BLaER1 (cell line): ENCODE measurements at regions not wholly inside any gene's neighbourhood (a gene's known extent, or its start where the extent isn't known, plus 50 kb on each side); places are given as distances from the start of the nearest gene placed in this dataset.
A peak's percentile ranks its signal among the peaks of the same experiment; 100 is the strongest.

ENCODE experiments used
- H3K27ac ChIP-seq: shearing (Covaris generic); formaldehyde crosslinking; 2 replicates; pipeline ENCODE4 v1.8.1; 2022
- H3K27me3 ChIP-seq: shearing (Covaris generic); formaldehyde crosslinking; 2 replicates; pipeline ENCODE4 v1.8.1; 2022
- H3K36me3 ChIP-seq: shearing (Covaris generic); formaldehyde crosslinking; 2 replicates; pipeline ENCODE4 v1.8.1; 2022
- H3K4me1 ChIP-seq: shearing (Covaris generic); formaldehyde crosslinking; 2 replicates; pipeline ENCODE4 v1.8.1; 2022
- H3K4me2 ChIP-seq: shearing (Covaris generic); formaldehyde crosslinking; 2 replicates; pipeline ENCODE4 v1.8.1; 2022
- H3K4me3 ChIP-seq: shearing (Covaris generic); formaldehyde crosslinking; 2 replicates; pipeline ENCODE4 v1.8.1; 2022
- H3K9ac ChIP-seq: shearing (Covaris generic); formaldehyde crosslinking; 2 replicates; pipeline ENCODE4 v1.8.1; 2022
- H3K9me3 ChIP-seq: shearing (Covaris generic); formaldehyde crosslinking; 2 replicates; pipeline ENCODE4 v1.8.1; 2022
- H4K20me1 ChIP-seq: shearing (Covaris generic); formaldehyde crosslinking; 2 replicates; pipeline ENCODE4 v1.8.1; 2022
- Cebpa-rat ChIP-seq: shearing (Covaris generic); IDR thresholded peaks from 2 replicates; pipeline ENCODE4 v1.8.1; 2022

DNA sequence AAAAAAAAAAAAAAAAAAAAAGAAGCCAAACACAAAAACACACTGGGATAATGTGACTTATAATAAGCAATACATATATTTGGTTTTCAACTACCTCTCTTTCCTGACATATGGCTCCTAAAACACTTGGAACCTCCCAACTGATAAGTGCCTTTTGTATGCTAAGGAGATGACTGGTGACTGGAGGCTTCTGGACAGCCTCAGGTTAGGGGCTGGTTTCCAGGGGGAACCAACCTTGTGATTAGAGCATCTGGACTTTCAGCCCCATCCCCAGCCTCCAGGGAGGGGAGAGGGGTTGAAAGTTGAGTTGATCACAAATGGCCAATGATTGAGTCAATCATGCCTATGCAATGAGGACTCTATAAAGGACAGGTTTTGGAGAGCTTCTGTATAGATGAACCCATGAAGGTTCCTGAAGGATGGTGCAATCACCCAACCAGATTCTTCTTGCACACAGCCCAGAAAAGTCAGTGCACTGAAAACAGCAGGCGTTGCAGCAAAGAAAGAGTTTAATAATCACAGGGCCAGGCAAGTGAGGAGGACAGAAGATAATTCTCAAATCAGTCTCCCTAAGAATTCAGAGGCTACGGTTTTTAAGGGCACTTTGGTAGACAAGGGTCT, 276.7 kb downstream of the AUH start:
- TF ChIP-seq Cebpa-rat: no peak
- H3K4me2 ChIP-seq: no peak overlapping the region
- peaks cover 5% of the 10 kb centered on the region; the same call in 1 of the 2 replicates for H3K4me1 ChIP-seq
- H3K9ac ChIP-seq: no peak overlapping the region
- no peaks in the 10 kb centered on the region for H4K20me1 ChIP-seq
- no peak overlapping the region for H3K4me3 ChIP-seq
- H3K36me3 ChIP-seq: no peaks in the 10 kb centered on the region
- peaks cover 12% of the 10 kb centered on the region; the same call in 1 of the 2 replicates for H3K9me3 ChIP-seq
- no peak overlapping the region for H3K27ac ChIP-seq
- H3K27me3 ChIP-seq: no peaks in the 10 kb centered on the region

DNA sequence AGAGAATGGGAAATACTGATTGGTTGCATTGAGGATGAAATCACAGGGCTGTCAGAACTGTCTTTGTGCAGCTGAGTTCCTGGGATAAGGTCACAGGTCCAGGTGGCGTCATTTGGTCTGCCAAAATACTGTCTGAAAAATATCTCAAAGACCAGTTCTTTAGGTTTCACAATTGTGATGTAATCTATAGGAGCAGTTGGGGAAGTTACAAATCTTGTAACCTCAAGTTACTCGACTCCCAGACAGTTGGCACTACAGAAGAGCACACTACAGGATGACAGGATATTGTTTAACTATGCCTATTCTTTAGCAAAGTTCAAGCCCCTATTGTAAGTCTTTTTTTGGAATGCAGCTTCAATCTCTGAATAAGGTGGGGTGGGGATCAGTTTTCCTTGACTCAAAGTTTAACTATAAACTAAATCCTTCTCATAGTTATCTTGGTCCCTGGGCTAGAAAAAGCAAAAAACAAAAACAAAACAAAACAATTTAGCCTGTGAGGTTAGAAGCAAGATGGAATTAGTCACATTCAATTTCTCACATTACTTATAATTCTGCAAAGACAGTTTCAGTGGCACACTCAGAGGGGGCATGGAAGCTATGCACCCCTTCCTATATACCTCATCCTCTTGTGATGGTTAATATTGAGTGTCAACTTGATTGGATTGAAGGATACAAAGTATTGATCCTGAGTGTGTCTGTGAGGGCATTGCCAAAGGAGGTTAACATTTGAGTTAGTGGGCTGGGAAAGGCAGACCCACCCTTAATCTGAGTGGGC, 276.0 kb downstream of the AUH start:
- TF ChIP-seq Cebpa-rat: no peak
- H3K9ac ChIP-seq: no peak overlapping the region

DNA sequence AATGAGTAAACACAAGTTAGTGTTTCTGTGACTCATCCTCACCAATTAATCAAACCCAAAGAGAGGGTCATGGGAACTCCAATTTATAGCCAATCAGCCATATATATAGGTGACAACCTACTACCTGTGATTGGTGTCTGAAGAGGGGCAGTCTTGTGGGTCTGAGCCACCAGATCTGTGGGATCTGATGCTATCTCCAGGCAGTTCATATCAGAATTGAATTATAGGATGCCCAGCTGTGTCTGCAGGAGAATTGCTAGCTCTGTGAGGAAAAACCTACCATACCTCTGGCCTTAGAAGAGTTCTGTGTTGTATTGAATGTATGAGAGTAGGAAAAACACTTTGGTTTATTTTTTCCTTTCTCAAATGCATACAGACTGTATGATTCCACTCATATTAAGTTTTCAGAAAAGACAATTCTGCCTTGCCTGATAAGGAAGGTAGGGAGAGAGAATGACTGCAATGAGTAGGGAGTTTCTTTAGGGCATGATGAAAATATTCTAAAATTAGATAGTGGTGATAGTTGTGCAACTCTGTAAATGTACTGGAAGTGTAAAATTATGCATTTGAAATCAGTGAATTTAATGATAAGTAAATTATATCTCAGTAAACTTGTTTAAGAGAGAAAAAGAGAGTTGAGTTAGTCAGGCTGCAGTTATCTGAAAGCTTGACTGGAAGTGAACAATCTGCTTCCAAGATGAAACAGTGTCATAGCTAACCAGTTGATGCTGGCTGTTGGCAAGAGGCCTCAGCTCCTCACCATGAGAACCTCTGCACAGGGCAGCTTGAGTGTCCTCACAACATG, 274.9 kb downstream of the AUH start:
- no peak overlapping the region for H3K9ac ChIP-seq
- H3K27ac ChIP-seq: no peak overlapping the region
- no peaks in the 10 kb centered on the region for H3K36me3 ChIP-seq
- no peak overlapping the region for H3K4me3 ChIP-seq
- peaks cover 12% of the 10 kb centered on the region; the same call in 1 of the 2 replicates for H3K9me3 ChIP-seq
- no peaks in the 10 kb centered on the region for H3K27me3 ChIP-seq
- no peak overlapping the region for H3K4me2 ChIP-seq
- no peak for TF ChIP-seq Cebpa-rat
- peaks cover 14% of the 10 kb centered on the region; the same call in 1 of the 2 replicates for H3K4me1 ChIP-seq
- no peaks in the 10 kb centered on the region for H4K20me1 ChIP-seq

More for the DNA sequence above, 276.0 kb downstream of the AUH start:
- Histone ChIP-seq H3K4me1 (peaks cover 12% of the 10 kb centered on the region; the same call in 1 of the 2 replicates), H3K27ac (no peak overlapping the region), H3K27me3 (no peaks in the 10 kb centered on the region), H3K4me2 (no peak overlapping the region), H3K4me3 (no peak overlapping the region), H3K36me3 (no peaks in the 10 kb centered on the region), H4K20me1 (no peaks in the 10 kb centered on the region), H3K9me3 (peaks cover 12% of the 10 kb centered on the region; the same call in 1 of the 2 replicates)

DNA sequence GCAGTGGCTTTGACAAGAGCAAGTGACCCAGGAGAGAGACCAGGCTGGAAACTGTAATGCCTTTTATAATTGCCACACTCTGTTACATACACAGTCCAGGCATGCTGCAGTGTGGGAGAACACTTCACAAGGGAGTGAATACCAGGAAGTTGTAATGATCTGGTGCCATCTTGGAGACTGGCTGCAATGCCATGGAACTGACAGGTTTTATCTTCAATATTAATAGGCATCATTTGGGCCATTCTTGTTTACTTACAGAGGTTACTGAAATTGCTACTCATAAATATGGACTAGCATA, 274.3 kb downstream of the AUH start:
- no peak overlapping the region for H3K27ac ChIP-seq
- H3K4me3 ChIP-seq: no peak overlapping the region
- H3K4me1 ChIP-seq: peaks cover 16% of the 10 kb centered on the region
- H3K9me3 ChIP-seq: peaks cover 9% of the 10 kb centered on the region; the same call in 1 of the 2 replicates
- TF ChIP-seq Cebpa-rat: no peak
- H4K20me1 ChIP-seq: no peaks in the 10 kb centered on the region
- no peak overlapping the region for H3K9ac ChIP-seq
- H3K4me2 ChIP-seq: no peak overlapping the region
- no peaks in the 10 kb centered on the region for H3K36me3 ChIP-seq
- H3K27me3 ChIP-seq: no peaks in the 10 kb centered on the region

DNA sequence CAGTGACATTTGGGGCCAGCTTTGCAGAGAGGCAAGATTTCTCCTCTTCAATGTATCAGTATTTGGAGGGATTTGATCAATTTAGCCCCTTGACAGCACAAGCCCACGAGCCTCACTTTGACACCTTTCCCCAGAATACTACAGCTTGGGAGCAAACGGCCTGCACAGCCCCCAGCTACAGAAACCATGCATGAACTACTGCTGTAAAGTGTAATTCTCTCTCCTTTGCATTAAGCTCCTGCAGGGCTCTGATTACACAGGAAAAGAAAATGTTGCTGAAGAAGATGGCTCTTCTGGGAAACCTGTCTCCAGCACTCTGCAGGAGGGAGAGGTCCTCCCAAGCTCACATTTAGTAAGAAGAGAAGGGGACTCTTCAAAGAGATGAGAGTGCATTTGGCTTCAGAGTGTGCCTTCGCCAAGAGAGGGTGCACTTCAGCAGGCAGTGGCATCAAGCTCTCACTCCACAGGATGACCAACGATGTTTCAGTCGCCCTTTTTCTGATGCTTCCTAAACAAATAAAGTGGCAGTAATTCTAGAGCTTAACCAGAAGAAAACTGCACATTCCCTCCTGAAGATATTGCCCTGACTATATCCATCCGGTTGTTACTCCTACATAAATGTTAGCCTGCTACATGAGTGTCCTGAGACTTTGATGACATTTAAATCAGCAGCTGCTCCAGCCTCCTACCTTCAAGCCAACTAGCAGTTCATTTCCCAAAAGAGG, 272.2 kb downstream of the AUH start:
- H3K9ac ChIP-seq: peak overlapping the region; percentile 30; the same call in 1 of the 2 replicates
- peaks cover 8% of the 10 kb centered on the region; the same call in 1 of the 2 replicates for H3K36me3 ChIP-seq
- H3K4me3 ChIP-seq: no peak overlapping the region
- peak overlapping the region; percentile 11; the same call in 1 of the 2 replicates for H3K4me2 ChIP-seq
- H4K20me1 ChIP-seq: no peaks in the 10 kb centered on the region
- H3K4me1 ChIP-seq: peaks cover 27% of the 10 kb centered on the region
- H3K27me3 ChIP-seq: no peaks in the 10 kb centered on the region
- TF ChIP-seq Cebpa-rat: no peak
- peaks cover 15% of the 10 kb centered on the region for H3K9me3 ChIP-seq
- H3K27ac ChIP-seq: no peak overlapping the region

DNA sequence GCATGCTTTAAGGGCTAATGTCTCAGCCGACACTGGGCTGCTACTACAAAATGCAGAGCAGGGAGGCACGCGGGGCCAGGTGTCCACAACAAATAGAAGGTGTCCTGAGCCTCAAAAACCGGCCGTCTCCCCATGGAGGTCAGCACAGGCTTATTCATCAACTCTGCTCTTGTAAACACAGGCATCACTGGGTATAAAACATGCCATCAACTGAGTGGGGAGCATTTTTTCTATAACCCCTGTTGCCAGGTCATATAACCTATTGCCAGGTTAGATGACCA, 271.6 kb downstream of the AUH start:
- peaks cover 17% of the 10 kb centered on the region for H3K9me3 ChIP-seq
- TF ChIP-seq Cebpa-rat: no peak
- peak overlapping the region; percentile 11; the same call in 1 of the 2 replicates for H3K4me2 ChIP-seq
- peaks cover 8% of the 10 kb centered on the region; the same call in 1 of the 2 replicates for H3K36me3 ChIP-seq
- H4K20me1 ChIP-seq: no peaks in the 10 kb centered on the region
- no peak overlapping the region for H3K4me3 ChIP-seq
- H3K9ac ChIP-seq: peak overlapping the region; percentile 30; the same call in 1 of the 2 replicates
- peaks cover 27% of the 10 kb centered on the region for H3K4me1 ChIP-seq
- H3K27ac ChIP-seq: no peak overlapping the region
- no peaks in the 10 kb centered on the region for H3K27me3 ChIP-seq

DNA sequence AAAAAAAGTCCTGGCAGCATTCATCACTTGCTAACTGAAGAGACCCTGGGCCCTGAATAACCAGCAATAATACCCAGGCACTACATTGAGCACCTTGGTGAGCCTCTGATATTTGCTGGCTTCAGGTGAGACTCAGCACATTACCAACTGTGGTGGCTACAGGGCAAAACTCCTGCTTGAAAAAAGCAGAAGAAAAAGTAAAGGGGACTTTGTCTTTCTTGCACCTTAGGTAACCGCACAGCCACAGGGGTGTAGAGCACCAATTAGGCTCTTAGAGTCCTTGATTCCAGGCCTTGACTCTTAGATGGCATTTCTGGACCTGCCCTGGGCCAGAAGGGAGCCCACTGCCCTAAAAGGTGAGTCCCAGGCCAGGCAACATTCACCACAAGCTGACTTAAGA, 269.5 kb downstream of the AUH start:
- H3K36me3 ChIP-seq: peaks cover 19% of the 10 kb centered on the region
- no peak for TF ChIP-seq Cebpa-rat
- no peak overlapping the region for H3K4me2 ChIP-seq
- no peaks in the 10 kb centered on the region for H4K20me1 ChIP-seq
- H3K9me3 ChIP-seq: peaks cover 39% of the 10 kb centered on the region
- peak overlapping the region; percentile 24; the same call in 1 of the 2 replicates for H3K27ac ChIP-seq
- peaks cover 29% of the 10 kb centered on the region for H3K4me1 ChIP-seq
- H3K9ac ChIP-seq: no peak overlapping the region
- H3K27me3 ChIP-seq: no peaks in the 10 kb centered on the region
- H3K4me3 ChIP-seq: no peak overlapping the region

DNA sequence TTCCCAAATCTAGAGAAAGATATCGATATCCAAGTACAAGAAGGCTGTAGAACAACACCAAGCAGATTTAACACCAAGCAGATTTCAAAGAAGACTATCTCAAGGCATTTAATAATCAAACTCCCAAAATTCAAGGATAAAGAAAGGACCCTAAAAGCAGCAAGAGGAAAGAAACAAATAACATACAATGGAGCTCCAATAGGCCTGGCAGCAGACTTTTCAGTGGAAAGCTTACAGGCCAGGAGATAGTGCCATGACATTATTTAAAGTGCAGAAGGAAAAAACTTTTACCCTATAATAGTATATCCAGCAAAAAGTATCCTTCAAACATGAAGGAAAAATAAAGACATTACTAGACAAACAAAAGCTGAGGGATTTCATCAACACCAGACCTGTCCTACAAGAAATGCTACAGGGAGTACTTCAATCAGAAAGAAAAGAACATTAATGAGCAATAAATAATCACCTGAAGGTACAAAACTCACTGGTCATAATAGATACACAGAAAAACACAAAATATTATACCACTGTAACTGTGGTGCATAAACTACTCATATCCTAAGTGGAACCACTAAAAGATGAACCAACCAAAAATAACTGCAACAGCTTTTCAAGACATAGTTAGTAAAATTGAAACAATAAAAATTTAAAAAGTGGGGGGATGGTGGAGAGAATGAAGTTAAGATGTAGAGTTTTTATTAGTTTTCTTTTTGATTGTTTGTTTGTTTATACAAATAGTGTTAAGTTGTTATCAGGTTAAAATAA, 267.2 kb downstream of the AUH start:
- Histone ChIP-seq H3K27me3 (no peaks in the 10 kb centered on the region), H3K27ac (no peak overlapping the region), H3K36me3 (peaks cover 19% of the 10 kb centered on the region), H3K9ac (no peak overlapping the region), H3K4me2 (no peak overlapping the region), H4K20me1 (no peaks in the 10 kb centered on the region), H3K4me3 (no peak overlapping the region), H3K4me1 (peaks cover 52% of the 10 kb centered on the region), H3K9me3 (peaks cover 40% of the 10 kb centered on the region)
- no peak for TF ChIP-seq Cebpa-rat
